SK-N-SH (cell line): ENCODE measurements at regions not wholly inside any gene's neighbourhood (a gene's known extent, or its start where the extent isn't known, plus 50 kb on each side); places are given as distances from the start of the nearest gene placed in this dataset.

Experiments
- CTCF ChIA-PET: fragments of 300-600, 350-600 bp; formaldehyde crosslinking; extraction: SDS; loops from one replicate; lab custom pipeline; 2021; lab: Yijun Ruan, JAX
- POLR2A ChIA-PET: fragments of 350-600 bp; sonication (Branson Sonifier 250); formaldehyde crosslinking; extraction: SDS; loops from one replicate; lab custom pipeline; 2020; ENCODE audit warnings: antibody characterized with exemption, inconsistent platforms; lab: Yijun Ruan, JAX
- DNase-seq: peaks from one replicate; pipeline ENCODE4 v3.0.0; 2012
- H2AFZ ChIP-seq: fragments of 200-600 bp; sonication (generic); 2 replicates; pipeline ENCODE4 v1.8.1; 2016; ENCODE audit warnings: antibody characterized with exemption, mild to moderate bottlenecking, low read depth
- H3F3A ChIP-seq: fragments of 200-600 bp; sonication (generic); replicated peaks from 2 replicates; pipeline ENCODE3; 2016; ENCODE audit warnings: antibody characterized with exemption, mild to moderate bottlenecking; ENCODE audit not compliant: insufficient read depth
- H3K27ac ChIP-seq, 2 experiments: fragments of 200-500 bp in 1 of 2; fragments of 200-600 bp in 1 of 2; sonication (Bioruptor generic) in 1 of 2; sonication (generic), shearing (Covaris generic) in 1 of 2; 2 replicates each; pipeline versions ENCODE4 v1.5.1 to v1.6.1; 2014 to 2016; ENCODE audit warnings: low read depth in 2 of 2, inconsistent platforms in 1 of 2, low read length in 1 of 2, mild to moderate bottlenecking in 1 of 2, mixed read lengths in 1 of 2
- H3K27me3 ChIP-seq: fragments of 200-600 bp; sonication (generic), shearing (Covaris generic); 2 replicates; pipeline ENCODE4 v1.6.1; 2016; ENCODE audit warnings: mixed run types; ENCODE audit not compliant: insufficient read depth
- H3K36me3 ChIP-seq, 2 experiments: fragments of 200-500 bp in 1 of 2; fragments of 200-600 bp in 1 of 2; sonication (Bioruptor generic) in 1 of 2; sonication (generic) in 1 of 2; replicated peaks in 1 of 2; 2 replicates each; pipeline versions ENCODE3 to v1.5.1; 2014 to 2016; ENCODE audit warnings: low read length in 1 of 2, mild to moderate bottlenecking in 1 of 2; ENCODE audit not compliant: insufficient read depth in 2 of 2, control insufficient read depth in 1 of 2
- H3K4me1 ChIP-seq, 2 experiments: fragments of 200-500 bp in 1 of 2; fragments of 200-600 bp in 1 of 2; sonication (Bioruptor generic) in 1 of 2; sonication (generic), shearing (Covaris generic) in 1 of 2; 2 replicates each; pipeline versions ENCODE4 v1.5.1 to v1.6.1; 2014 to 2016; ENCODE audit warnings: low read depth in 1 of 2, low read length in 1 of 2, mixed run types in 1 of 2; ENCODE audit not compliant: insufficient read depth in 2 of 2, control insufficient read depth in 1 of 2
- H3K4me2 ChIP-seq: fragments of 200-600 bp; sonication (generic), shearing (Covaris generic); 2 replicates; pipeline ENCODE4 v1.6.1; 2017; ENCODE audit warnings: mixed run types
- H3K4me3 ChIP-seq, 2 experiments: fragments of 200-500 bp in 1 of 2; fragments of 200-600 bp in 1 of 2; sonication (Bioruptor generic) in 1 of 2; sonication (generic), shearing (Covaris generic) in 1 of 2; 2 replicates each; pipeline versions ENCODE4 v1.5.1 to v1.8.1; 2014 to 2016; ENCODE audit warnings: low read depth in 2 of 2, inconsistent platforms in 1 of 2, low read length in 1 of 2, mild to moderate bottlenecking in 1 of 2, mixed read lengths in 1 of 2, moderate library complexity in 1 of 2
- H3K79me2 ChIP-seq: fragments of 200-600 bp; sonication (generic); 2 replicates; pipeline ENCODE4 v1.8.1; 2017; ENCODE audit warnings: mild to moderate bottlenecking; ENCODE audit not compliant: insufficient read depth
- H3K9ac ChIP-seq: fragments of 200-600 bp; sonication (generic); 2 replicates; pipeline ENCODE4 v1.6.1; 2017; ENCODE audit warnings: mixed run types
- H3K9me2 ChIP-seq: fragments of 200-600 bp; sonication (generic); 2 replicates; pipeline ENCODE4 v1.6.1; 2017; ENCODE audit warnings: mixed run types
- H3K9me3 ChIP-seq: fragments of 200-600 bp; sonication (generic); 2 replicates; pipeline ENCODE4 v1.6.1; 2017; ENCODE audit warnings: mixed run types, mild to moderate bottlenecking, moderate library complexity
- H4K20me1 ChIP-seq: fragments of 200-600 bp; sonication (generic); 2 replicates; pipeline ENCODE4 v1.6.1; 2017; ENCODE audit warnings: mild to moderate bottlenecking, mixed run types; ENCODE audit not compliant: insufficient read depth
- CHD2 ChIP-seq: fragments of 150-350 bp; IDR thresholded peaks from 2 replicates; pipeline ENCODE4 v1.6.1; 2018; ENCODE audit warnings: low read length; ENCODE audit not compliant: partially characterized antibody
- CTCF ChIP-seq: fragments of 200-600 bp; sonication (generic); IDR thresholded peaks from 2 replicates; pipeline ENCODE4 v1.6.1; 2017; ENCODE audit warnings: antibody characterized with exemption, mild to moderate bottlenecking, moderate library complexity
- ELF1 ChIP-seq: IDR thresholded peaks from 2 replicates; pipeline ENCODE4 v1.4.0; 2012
- EP300 ChIP-seq, 2 experiments: IDR thresholded peaks; 2 replicates each; pipeline versions ENCODE4 v1.4.0 to v1.6.1; 2012; ENCODE audit warnings: borderline replicate concordance in 1 of 2, low read depth in 1 of 2, low read length in 1 of 2
- FOXJ3 ChIP-seq: sonication (generic); formaldehyde crosslinking; IDR thresholded peaks from 2 replicates; pipeline ENCODE4 v1.5.1; 2020; ENCODE audit warnings: mild to moderate bottlenecking, missing genetic modification reagents
- GABPA ChIP-seq: IDR thresholded peaks from 2 replicates; pipeline ENCODE4 v1.4.0; 2012; ENCODE audit warnings: low read depth, mild to moderate bottlenecking
- MAX ChIP-seq: IDR thresholded peaks from 2 replicates; pipeline ENCODE4 v1.4.0; 2012; ENCODE audit warnings: low read depth
- MEF2A ChIP-seq: IDR thresholded peaks from 2 replicates; pipeline ENCODE4 v1.4.0; 2012; ENCODE audit warnings: low read depth, borderline replicate concordance
- NFIC ChIP-seq: IDR thresholded peaks from 2 replicates; pipeline ENCODE4 v1.4.0; 2012; ENCODE audit warnings: borderline replicate concordance
- NRF1 ChIP-seq: IDR thresholded peaks from 2 replicates; pipeline ENCODE4 v1.6.1; 2012; ENCODE audit warnings: low read depth, mild to moderate bottlenecking, low read length
- PBX3 ChIP-seq: IDR thresholded peaks from 2 replicates; pipeline ENCODE4; 2012
- RAD21 ChIP-seq: IDR thresholded peaks from 2 replicates; pipeline ENCODE4 v1.6.1; 2012; ENCODE audit warnings: mild to moderate bottlenecking, low read length
- REST ChIP-seq: IDR thresholded peaks from 2 replicates; pipeline ENCODE4 v1.6.1; 2012; ENCODE audit warnings: mild to moderate bottlenecking, low read depth, low read length, moderate library complexity
- RXRA ChIP-seq: IDR thresholded peaks from 2 replicates; pipeline ENCODE4 v1.4.0; 2012; ENCODE audit warnings: low read depth, mild to moderate bottlenecking, borderline replicate concordance
- SIN3A ChIP-seq: IDR thresholded peaks from 2 replicates; pipeline ENCODE4 v1.6.1; 2012; ENCODE audit warnings: low read depth, mild to moderate bottlenecking, low read length, moderate library complexity, borderline replicate concordance
- SMC3 ChIP-seq: IDR thresholded peaks from 2 replicates; pipeline ENCODE4 v1.6.1; 2012; ENCODE audit warnings: low read depth, low read length, improper control_type of control experiment
- TAF1 ChIP-seq: IDR thresholded peaks from 2 replicates; pipeline ENCODE4 v1.6.1; 2012; ENCODE audit warnings: low read depth, mild to moderate bottlenecking, low read length, moderate library complexity, borderline replicate concordance
- ZBTB33 ChIP-seq: IDR thresholded peaks from 2 replicates; pipeline ENCODE4 v1.4.0; 2012; ENCODE audit warnings: low read depth, borderline replicate concordance
- WGBS: methylation state at CpG from one replicate; pipeline ENCODE4 v1.1.6; 2017; ENCODE audit warnings: low lambda C conversion rate; 5-methylcytosine and 5-hydroxymethylcytosine counted together

- no peaks in the 10 kb centered on the region for H3K9me2 ChIP-seq
- no peak overlapping the region for H3K27ac ChIP-seq
- H3K36me3 ChIP-seq = no peaks in the 10 kb centered on the region
- CTCF ChIA-PET = no interaction called here
- POLR2A ChIA-PET = no interaction called here
- no peaks in the 10 kb centered on the region; a peak in 2 of 4 replicates for H3K4me1 ChIP-seq
- H3K4me3 ChIP-seq = no peak overlapping the region
- no peaks in the 10 kb centered on the region for H3K27me3 ChIP-seq
- no peak overlapping the region for H3K9ac ChIP-seq
- peak; percentile 33 for DNase-seq
- peaks cover 9% of the 10 kb centered on the region for H3F3A ChIP-seq
- no peak overlapping the region for H2AFZ ChIP-seq
- no peaks in the 10 kb centered on the region for H3K9me3 ChIP-seq
- no peaks in the 10 kb centered on the region for H4K20me1 ChIP-seq
- no peak overlapping the region for H3K4me2 ChIP-seq
- no peaks in the 10 kb centered on the region for H3K79me2 ChIP-seq
- WGBS = 56% methylated on average over 2 of the region's 2 CpGs
- TF ChIP-seq RAD21 = no peak
- 0 out of 4 replicates have a peak, but pooled peaks of 1 of the 2 experiments have one; percentile 6 for TF ChIP-seq EP300 (IDR thresholded peaks at IDR 0.05; ENCODE audit: borderline replicate concordance in 1 of 2, low read depth in 1 of 2, low read length in 1 of 2)
Observed at GRCh38 chr9:81477669-81478068, 211.7 kb downstream of the TLE1 start.

GRCh38 chr9:81476813-81477490 lies 212.4 kb downstream of the TLE1 start:
- H3K9me2 ChIP-seq = no peaks in the 10 kb centered on the region
- H3F3A ChIP-seq = peaks cover 9% of the 10 kb centered on the region
- DNase-seq = no peak
- H3K9me3 ChIP-seq = no peaks in the 10 kb centered on the region
- no peaks in the 10 kb centered on the region for H3K79me2 ChIP-seq
- no peak overlapping the region for H3K9ac ChIP-seq
- WGBS = 79% methylated on average over 6 of the region's 6 CpGs
- POLR2A ChIA-PET = no interaction called here
- no peak overlapping the region for H3K4me2 ChIP-seq
- no peak overlapping the region; a peak in 1 of 4 replicates for H3K27ac ChIP-seq
- H3K36me3 ChIP-seq = no peaks in the 10 kb centered on the region
- no peaks in the 10 kb centered on the region for H3K27me3 ChIP-seq
- CTCF ChIA-PET = no interaction called here
- TF ChIP-seq PBX3 = no peak
- TF ChIP-seq REST = no peak
- no peak for TF ChIP-seq SIN3A
- TF ChIP-seq FOXJ3 (CRISPR knock-in tag) = no peak
- no peak for TF ChIP-seq TAF1
- no peak for TF ChIP-seq NFIC
- no peak for TF ChIP-seq RXRA
- no peak for TF ChIP-seq SMC3
- TF ChIP-seq ZBTB33 = no peak
- TF ChIP-seq MAX = no peak
- no peak for TF ChIP-seq ELF1
- no peak for TF ChIP-seq GABPA
- no peak for TF ChIP-seq MEF2A
- TF ChIP-seq EP300 (IDR thresholded peaks at IDR 0.05; ENCODE audit: borderline replicate concordance in 1 of 2, low read depth in 1 of 2, low read length in 1 of 2) = no peak
- TF ChIP-seq CTCF = no peak
- TF ChIP-seq NRF1 = no peak
- no peak for TF ChIP-seq CHD2
- H2AFZ ChIP-seq = no peak overlapping the region
- no peaks in the 10 kb centered on the region; a peak in 2 of 4 replicates for H3K4me1 ChIP-seq
- no peaks in the 10 kb centered on the region for H4K20me1 ChIP-seq
- no peak overlapping the region for H3K4me3 ChIP-seq
